IPS-15b (cell line): ENCODE measurements at regions not wholly inside any gene's neighbourhood (a gene's known extent, or its start where the extent isn't known, plus 50 kb on each side); places are given as distances from the start of the nearest gene placed in this dataset.

Source experiments
- H3K27me3 ChIP-seq: one replicate; pipeline ENCODE4 v1.6.1; 2013; ENCODE audit warnings: low read length; ENCODE audit not compliant: control insufficient read depth, insufficient read depth
- H3K36me3 ChIP-seq: one replicate; pipeline ENCODE4 v1.6.1; 2013; ENCODE audit warnings: low read length; ENCODE audit not compliant: control insufficient read depth, insufficient read depth
- H3K4me1 ChIP-seq: one replicate; pipeline ENCODE4 v1.6.1; 2013; ENCODE audit warnings: mild to moderate bottlenecking, low read length; ENCODE audit not compliant: control insufficient read depth, insufficient read depth
- H3K4me3 ChIP-seq: one replicate; pipeline ENCODE4 v1.5.1; 2013; ENCODE audit warnings: low read depth, low read length
- H3K9ac ChIP-seq: one replicate; pipeline ENCODE4 v1.6.1; 2013; ENCODE audit warnings: low read depth, mild to moderate bottlenecking, low read length
- H3K9me3 ChIP-seq: one replicate; pipeline ENCODE4 v1.6.1; 2013; ENCODE audit warnings: mild to moderate bottlenecking, low read length; ENCODE audit not compliant: control insufficient read depth, insufficient read depth

DNA sequence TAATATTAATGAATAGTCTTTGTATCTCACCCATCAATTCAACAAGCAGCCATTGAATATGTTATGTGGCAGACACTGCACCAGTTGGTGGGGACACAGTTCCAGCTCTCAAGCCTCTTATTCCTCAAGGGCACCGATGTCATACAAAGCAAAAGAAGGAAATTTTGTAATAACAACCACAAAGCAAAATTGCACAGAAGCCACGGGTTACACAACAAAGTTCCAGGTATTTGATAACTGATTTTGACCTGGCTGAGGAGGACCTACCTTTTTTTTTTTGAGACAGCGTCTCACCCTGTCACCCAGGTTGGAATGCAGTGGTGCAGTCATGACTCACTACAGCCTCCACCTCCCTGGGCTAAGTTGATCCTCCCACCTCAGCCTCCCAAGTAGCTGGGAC, 266.7 kb downstream of the FOXO1 start:
- H3K4me1 ChIP-seq = peaks cover 3% of the 10 kb centered on the region
- H3K27me3 ChIP-seq = no peaks in the 10 kb centered on the region
- H3K36me3 ChIP-seq = no peaks in the 10 kb centered on the region
- no peak overlapping the region for H3K9ac ChIP-seq
- H3K9me3 ChIP-seq = no peaks in the 10 kb centered on the region
- H3K4me3 ChIP-seq = no peak overlapping the region

DNA sequence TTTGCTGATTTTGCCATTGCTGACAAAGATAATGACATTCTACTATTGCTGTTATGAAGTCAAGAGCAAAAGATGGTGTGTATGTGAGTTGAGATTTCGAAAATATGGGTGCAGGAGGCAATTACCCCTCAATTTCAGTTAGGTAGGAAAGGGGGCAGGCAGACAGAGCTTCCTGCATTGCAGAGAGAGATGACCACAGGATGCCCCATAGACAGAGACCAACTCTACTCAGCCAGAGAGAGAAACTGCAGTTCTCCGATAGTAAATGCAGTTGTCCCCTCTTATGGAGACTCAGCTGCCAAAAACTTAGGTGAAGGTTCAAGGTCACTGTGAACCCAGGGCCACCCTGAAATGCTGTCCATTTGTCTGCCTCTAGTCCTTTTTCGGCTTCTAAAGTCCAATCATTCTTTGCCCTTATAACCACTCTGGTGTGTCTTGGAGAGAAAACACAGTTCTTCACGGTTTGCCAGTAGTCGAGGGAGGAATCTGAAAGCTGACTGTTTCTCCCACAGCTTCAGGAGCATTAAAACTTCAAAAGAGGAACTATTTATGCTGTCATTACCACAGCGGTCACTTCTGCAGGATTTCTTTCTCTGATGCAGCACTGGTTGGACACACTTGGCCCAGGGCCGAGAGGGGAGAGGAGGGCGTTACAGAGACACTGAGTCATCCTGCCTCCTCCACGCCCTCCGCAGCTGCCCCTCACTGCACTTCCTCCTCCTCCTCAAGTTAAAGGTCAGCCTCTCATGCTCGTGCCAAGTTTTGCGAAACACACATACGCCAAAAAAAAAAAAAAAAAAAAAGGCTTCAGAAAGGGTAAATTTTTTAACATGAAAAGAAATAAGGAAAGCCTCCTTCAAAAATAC, 264.3 kb downstream of the FOXO1 start:
- Histone ChIP-seq H3K9me3 (no peaks in the 10 kb centered on the region), H3K36me3 (no peaks in the 10 kb centered on the region), H3K9ac (no peak overlapping the region), H3K4me1 (peaks cover 3% of the 10 kb centered on the region), H3K27me3 (no peaks in the 10 kb centered on the region), H3K4me3 (no peak overlapping the region)

DNA sequence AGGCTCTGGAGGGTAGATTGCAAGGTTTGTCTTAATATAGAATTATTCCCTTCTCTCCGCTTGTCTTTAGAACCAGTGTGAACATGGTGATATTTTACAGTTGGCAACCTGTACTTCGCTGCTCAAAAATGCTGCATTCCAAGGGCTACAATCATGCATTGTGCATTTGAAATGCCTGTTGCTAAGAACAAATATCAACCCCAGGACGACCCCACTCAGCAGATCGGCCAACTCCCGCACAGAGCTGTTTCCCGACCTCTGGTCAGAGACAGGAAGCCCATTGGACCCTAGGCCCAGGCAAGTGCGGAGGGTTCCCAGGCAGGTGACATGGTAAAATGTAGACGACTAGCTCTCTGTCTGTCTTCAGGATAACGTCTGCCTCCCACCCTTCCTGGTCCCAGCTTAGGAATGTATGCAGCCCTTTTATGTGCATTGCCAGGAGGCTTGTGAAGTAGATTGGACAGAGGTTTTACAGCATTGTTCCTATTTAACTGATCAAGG, 263.5 kb downstream of the FOXO1 start:
- Histone ChIP-seq H3K36me3 (no peaks in the 10 kb centered on the region), H3K4me1 (peaks cover 3% of the 10 kb centered on the region), H3K9ac (no peak overlapping the region), H3K9me3 (no peaks in the 10 kb centered on the region), H3K27me3 (no peaks in the 10 kb centered on the region), H3K4me3 (no peak overlapping the region)

DNA sequence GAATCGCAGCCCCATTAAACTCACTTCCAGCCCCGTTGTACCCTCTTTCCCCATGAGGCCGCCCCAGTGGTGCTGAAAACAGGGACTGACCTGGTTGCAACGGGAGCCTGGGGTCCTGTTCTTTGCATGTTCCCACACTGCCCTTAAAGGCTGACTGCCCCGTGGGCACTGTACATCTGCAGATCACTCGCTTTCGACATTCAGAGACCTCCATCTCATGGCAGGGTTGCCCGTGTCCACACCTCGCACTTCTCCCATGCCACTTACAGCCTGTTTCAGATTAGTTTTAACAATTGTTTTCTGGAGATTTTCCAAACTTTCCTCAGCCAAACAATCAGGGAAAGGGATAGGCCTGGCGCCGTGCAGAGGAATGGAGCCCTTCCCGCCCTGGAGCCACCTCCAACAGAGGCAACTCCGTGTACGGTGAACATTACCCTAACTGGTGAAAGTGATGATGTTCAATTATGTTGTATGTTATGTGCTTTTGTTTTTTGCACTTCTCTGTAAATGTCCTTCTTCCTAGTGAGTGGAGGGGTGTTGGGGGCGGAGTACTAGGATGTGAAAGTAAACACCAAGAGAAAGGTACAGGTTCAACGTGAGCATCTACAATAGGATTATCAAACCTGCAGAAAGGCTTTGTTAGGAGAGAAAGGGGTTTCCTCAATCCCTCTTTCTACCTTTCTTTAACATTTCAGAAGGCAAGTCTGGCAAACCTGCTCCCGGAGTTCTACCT, 262.8 kb downstream of the FOXO1 start:
- Histone ChIP-seq H3K4me3 (no peak overlapping the region), H3K27me3 (no peaks in the 10 kb centered on the region)

DNA sequence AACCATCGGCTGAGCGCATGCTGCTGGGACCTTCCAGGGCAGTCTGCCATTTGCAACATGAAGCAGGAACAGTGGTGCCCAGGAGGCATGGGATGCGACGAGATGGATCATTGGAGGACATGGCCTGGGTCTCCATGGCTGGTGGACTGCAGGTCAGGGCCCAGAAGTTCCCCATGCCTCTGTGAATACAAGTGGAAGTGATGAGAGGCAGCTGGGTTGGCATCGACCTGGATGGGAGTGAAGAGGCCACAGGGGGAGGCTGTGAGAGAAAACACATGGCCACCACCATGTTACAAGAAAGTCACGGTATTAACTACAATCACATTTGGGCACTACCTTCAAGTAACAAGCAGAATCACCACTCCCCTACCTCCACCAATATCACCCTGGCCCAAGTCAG, 262.0 kb downstream of the FOXO1 start:
- Histone ChIP-seq H3K9ac (no peak overlapping the region), H3K4me1 (peaks cover 3% of the 10 kb centered on the region), H3K27me3 (no peaks in the 10 kb centered on the region)

More for the DNA sequence above, 262.8 kb downstream of the FOXO1 start:
- H3K36me3 ChIP-seq = no peaks in the 10 kb centered on the region
- peaks cover 3% of the 10 kb centered on the region for H3K4me1 ChIP-seq
- H3K9me3 ChIP-seq = no peaks in the 10 kb centered on the region
- H3K9ac ChIP-seq = no peak overlapping the region

DNA sequence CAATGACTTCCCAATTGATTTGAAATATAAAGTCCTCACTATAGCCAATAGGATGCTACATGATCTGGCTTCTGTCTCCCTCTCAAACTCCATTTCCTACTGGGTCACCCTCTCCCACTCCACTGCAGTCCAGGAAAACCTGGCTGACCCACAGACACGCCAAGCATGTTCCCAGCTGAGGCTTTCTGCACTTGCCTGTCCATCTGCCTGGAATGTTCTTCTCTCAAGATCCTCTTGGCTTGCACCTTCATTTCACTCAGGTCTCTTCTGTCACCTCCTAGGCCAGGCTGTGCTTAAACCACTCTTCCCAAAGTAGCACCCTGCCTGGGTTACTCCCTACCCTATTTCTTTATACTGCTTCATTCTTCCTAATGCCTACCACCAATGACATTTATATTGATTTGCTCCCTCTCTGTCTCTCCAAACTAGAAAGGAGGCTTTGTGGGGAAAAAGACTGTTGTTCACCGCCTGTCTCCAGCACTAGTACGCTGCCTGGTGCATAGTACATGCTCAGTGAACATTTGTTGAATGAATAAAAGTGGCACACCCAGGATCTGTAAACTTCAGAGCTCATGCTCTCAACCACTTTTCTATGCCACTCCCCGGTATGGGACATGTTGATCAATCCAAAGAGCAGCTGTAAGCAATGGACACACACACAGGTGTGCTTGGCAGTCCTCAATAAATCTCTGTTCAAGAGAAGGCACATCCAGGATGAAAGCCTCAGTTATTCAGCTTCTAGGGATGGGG, 261.3 kb downstream of the FOXO1 start:
- Histone ChIP-seq H3K36me3 (no peaks in the 10 kb centered on the region), H3K4me1 (peaks cover 3% of the 10 kb centered on the region), H3K9ac (no peak overlapping the region), H3K4me3 (no peak overlapping the region), H3K27me3 (no peaks in the 10 kb centered on the region), H3K9me3 (no peaks in the 10 kb centered on the region)

More for the DNA sequence above, 262.0 kb downstream of the FOXO1 start:
- H3K4me3 ChIP-seq = no peak overlapping the region
- H3K36me3 ChIP-seq = no peaks in the 10 kb centered on the region
- H3K9me3 ChIP-seq = no peaks in the 10 kb centered on the region

DNA sequence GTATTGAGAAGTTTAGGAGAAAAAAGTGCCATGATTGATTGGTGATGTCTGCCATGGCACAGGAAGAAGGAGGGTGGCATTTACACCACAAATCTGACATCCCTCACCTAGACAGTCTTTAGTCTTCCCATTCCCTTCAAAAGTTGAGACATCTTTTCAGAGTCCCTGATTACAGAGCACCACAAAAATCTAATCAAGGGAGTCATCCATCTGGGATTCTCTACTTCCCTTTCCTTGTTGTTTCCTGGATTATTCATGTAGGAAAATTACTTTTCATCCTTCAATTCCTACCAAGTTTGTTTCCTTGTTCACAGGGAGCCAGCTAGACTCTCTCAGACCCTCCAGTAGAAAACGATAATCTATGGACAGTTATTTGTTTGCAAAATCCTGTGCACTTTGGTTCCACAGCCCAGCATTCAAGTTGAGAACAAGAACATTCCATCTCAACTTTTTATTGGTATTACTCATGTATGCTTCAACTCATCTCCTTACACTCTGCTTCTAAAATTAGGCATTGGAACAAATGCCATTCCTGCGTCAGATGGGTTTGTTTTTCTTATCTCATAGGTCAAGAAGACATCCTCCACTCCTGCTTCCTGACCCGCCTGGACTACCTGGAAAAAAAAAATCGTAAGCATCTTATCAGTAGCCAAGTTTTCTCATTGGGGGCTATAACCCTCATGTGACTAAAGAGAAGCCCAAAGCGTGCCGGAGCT, 259.9 kb downstream of the FOXO1 start:
- H3K27me3 ChIP-seq = no peaks in the 10 kb centered on the region
- H3K4me3 ChIP-seq = no peak overlapping the region
- peaks cover 3% of the 10 kb centered on the region for H3K4me1 ChIP-seq
- H3K36me3 ChIP-seq = no peaks in the 10 kb centered on the region
- H3K9me3 ChIP-seq = no peaks in the 10 kb centered on the region
- no peak overlapping the region for H3K9ac ChIP-seq

DNA sequence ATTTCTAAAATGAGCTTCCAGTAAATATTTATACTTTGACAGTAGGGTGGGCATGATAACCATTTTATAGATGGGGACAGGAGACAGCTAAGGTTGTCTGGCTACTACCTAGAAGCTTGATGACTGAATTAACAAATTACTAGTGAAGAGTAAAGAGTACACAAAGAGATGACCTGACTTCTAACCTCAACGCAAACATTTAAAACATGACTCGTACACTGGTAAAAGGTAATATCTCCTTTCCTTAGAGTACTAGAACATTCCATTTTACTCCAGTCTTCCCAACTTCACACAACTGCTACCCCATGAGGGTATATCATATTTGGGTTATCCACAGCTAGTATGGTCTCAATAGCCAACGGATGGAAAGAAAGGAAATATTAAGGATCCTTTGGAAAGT, 258.9 kb downstream of the FOXO1 start:
- Histone ChIP-seq H3K4me3 (no peak overlapping the region), H3K9ac (no peak overlapping the region), H3K9me3 (no peaks in the 10 kb centered on the region), H3K4me1 (no peaks in the 10 kb centered on the region), H3K36me3 (no peaks in the 10 kb centered on the region), H3K27me3 (no peaks in the 10 kb centered on the region)

DNA sequence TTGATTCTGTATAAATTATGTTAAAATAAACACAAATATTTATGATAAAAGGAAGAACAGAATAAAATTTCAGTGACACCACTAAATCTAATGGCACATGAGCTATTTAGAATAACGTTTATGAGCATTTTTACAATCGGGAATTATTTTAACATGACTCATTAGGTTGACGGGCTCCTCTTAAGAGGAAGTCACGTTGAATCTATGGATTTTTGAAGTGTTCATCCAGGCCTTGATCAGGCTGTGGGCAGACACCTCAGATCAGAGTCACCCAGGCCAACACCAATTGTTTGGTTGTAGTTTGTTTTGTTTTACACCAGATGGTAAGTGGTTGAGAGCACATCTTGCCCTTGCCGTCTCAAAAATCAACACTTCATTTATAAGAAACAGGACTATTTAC, 257.8 kb downstream of the FOXO1 start:
- no peaks in the 10 kb centered on the region for H3K4me1 ChIP-seq
- H3K27me3 ChIP-seq = no peaks in the 10 kb centered on the region
- no peaks in the 10 kb centered on the region for H3K36me3 ChIP-seq
- H3K4me3 ChIP-seq = no peak overlapping the region
- H3K9ac ChIP-seq = no peak overlapping the region
- no peaks in the 10 kb centered on the region for H3K9me3 ChIP-seq

DNA sequence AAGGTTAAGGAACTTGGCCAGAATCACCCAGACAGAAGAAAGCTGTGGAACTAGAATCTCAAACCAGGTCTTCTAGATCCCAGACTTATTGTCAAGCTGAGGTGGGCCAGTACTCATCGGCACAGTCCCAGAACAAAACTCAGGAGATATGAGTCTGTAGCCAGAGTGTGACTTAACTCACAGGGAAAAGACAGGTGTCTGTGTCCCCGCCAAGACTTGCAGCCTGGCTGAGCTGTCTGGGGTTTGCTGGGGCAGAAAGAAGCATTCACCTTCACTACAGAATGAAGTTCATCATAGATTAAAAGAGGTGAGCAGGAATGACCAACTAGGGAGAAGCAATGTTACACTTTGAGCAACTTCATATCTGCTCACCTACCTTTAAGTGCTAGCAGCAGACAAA, 257.2 kb downstream of the FOXO1 start:
- Histone ChIP-seq H3K9ac (no peak overlapping the region), H3K4me3 (no peak overlapping the region), H3K4me1 (no peaks in the 10 kb centered on the region), H3K27me3 (no peaks in the 10 kb centered on the region), H3K9me3 (no peaks in the 10 kb centered on the region), H3K36me3 (no peaks in the 10 kb centered on the region)

DNA sequence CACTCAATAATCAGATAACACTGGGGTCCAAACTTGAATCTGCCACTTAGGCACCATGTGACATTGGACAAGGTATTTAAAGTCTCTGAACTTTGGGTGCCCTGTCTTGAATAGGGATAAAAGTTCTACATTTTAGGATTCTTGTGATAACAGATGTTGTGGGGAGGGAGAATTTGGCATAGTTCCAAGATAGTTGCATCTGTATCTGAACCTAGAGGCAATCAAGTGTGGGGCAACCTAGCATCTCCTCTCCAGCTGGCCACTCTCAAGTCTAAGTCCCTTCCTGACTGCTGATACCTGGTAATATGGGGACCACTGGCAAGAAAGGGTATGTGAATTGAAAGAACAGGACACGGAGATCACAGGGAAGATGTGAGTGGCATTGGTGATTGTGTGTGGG, 256.1 kb downstream of the FOXO1 start:
- Histone ChIP-seq H3K4me1 (no peaks in the 10 kb centered on the region), H3K4me3 (no peak overlapping the region)

More for the DNA sequence above, 256.1 kb downstream of the FOXO1 start:
- Histone ChIP-seq H3K27me3 (no peaks in the 10 kb centered on the region), H3K9ac (no peak overlapping the region), H3K36me3 (no peaks in the 10 kb centered on the region), H3K9me3 (no peaks in the 10 kb centered on the region)
